ENCODE measurements at regions not wholly inside any gene's neighbourhood (a gene's known extent, or its start where the extent isn't known, plus 50 kb on each side); places are given as distances from the start of the nearest gene placed in this dataset.
"Not testable (repeated sequence)": the region's sequence is repeated elsewhere in the genome, so short reads cannot be mapped to it uniquely, and the experiment has no call there.

DNA sequence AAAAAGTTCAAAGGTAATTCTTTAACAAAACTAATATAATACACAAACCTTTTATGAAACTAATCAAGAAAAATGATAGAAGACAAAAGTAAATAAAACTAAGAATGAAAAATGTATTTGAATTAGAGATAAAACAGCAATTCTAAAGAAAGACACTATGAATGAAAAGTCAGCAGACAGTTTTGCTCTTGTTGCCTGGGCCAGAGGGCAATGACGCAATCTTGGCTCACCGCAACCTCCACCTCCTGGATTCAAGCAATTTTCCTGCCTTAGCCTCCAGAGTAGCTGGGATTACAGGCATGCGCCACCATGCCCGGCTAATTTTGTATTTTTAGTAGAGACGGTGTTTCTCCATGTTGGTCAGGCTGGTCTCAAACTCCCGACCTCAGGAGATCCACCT is 959.8 kb downstream of the TTLL7 start:
- H3K9me3 Mint-ChIP-seq; DNase-seq; H3K27me3 Mint-ChIP-seq (ENCODE audit: low read depth); H3K27ac Mint-ChIP-seq; H3K36me3 Mint-ChIP-seq (ENCODE audit: low read depth); intact Hi-C loops (cut with micrococcal nuclease); CTCF ChIA-PET; H3K4me3 Mint-ChIP-seq; H3K4me1 Mint-ChIP-seq (ENCODE audit: low read depth): not testable (repeated sequence)

DNA sequence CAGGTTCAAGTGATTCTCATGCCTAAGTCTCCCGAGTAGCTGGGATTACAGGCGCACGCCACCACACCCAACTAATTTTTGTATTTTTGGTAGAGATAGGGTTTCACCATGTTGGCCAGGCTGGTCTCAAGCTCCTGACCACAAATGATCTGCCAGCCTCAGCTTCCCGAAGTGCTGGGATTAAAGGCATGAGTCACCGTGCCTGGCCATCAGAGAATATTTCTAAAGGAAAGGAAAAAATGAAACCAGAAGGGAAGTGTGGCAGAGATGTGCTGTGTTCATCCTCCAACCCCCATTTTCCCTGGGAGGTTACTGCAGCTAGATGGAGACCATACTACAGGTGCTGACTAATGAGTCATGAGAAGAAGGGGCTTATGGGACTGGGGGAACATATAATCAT is 964.1 kb downstream of the TTLL7 start:
- DNase-seq: no peak
- intact Hi-C loops (cut with micrococcal nuclease): no loop called here
- CTCF ChIA-PET: no interaction called here
- H3K27ac Mint-ChIP-seq: no peak overlapping the region
- no peaks in the 10 kb centered on the region for H3K27me3 Mint-ChIP-seq (ENCODE audit: low read depth)
- H3K9me3 Mint-ChIP-seq: peaks cover 2% of the 10 kb centered on the region
- no peaks in the 10 kb centered on the region for H3K4me1 Mint-ChIP-seq (ENCODE audit: low read depth)
- H3K36me3 Mint-ChIP-seq (ENCODE audit: low read depth): no peaks in the 10 kb centered on the region
- no peak overlapping the region for H3K4me3 Mint-ChIP-seq

DNA sequence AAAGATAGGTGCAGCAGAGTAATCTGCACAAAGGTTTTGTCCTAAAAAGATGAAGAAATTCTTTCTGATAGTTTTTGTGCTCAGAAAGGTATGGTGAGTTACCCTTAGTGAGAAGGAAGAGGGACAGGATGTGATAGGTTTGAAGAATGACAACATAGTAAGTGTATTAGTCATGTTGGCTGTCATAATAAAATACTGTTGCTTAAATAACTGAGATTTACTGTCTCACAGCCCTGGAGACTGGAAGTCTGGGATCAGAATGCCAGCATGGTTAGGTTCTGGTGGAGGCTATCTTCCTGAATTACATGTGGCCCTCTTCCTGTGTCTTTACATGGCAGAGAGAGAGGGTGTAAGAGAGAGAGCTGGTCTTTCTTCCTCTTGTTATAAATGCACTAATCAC is 965.2 kb downstream of the TTLL7 start:
- H3K27ac Mint-ChIP-seq: no peak overlapping the region
- DNase-seq: no peak
- no peak overlapping the region for H3K4me3 Mint-ChIP-seq
- CTCF ChIA-PET: no interaction called here
- no peaks in the 10 kb centered on the region for H3K36me3 Mint-ChIP-seq (ENCODE audit: low read depth)
- intact Hi-C loops (cut with micrococcal nuclease): no loop called here
- peaks cover 2% of the 10 kb centered on the region for H3K9me3 Mint-ChIP-seq
- H3K27me3 Mint-ChIP-seq (ENCODE audit: low read depth): no peaks in the 10 kb centered on the region
- H3K4me1 Mint-ChIP-seq (ENCODE audit: low read depth): no peaks in the 10 kb centered on the region

DNA sequence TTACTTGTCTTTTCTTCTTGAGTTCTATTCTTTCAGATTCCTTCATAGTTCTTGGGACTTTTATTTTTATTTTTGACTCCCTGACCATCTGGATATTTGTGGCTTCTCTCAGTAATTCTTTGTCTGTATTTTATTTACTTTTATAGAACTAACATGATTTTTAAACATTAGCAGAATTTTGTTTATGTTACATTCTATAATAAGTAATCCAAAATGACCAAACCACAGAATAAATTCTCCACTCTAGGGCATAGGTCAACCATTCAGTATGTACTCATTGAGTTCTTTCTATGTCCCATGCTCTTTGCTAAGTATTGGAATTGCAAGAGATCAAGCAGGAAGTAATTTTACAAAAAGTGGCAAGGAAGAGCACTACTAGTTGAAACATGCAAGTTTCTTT is 969.0 kb downstream of the TTLL7 start:
- peaks cover 2% of the 10 kb centered on the region for H3K9me3 Mint-ChIP-seq
- H3K4me1 Mint-ChIP-seq (ENCODE audit: low read depth): no peaks in the 10 kb centered on the region
- DNase-seq: no peak
- H3K36me3 Mint-ChIP-seq (ENCODE audit: low read depth): no peaks in the 10 kb centered on the region
- intact Hi-C loops (cut with micrococcal nuclease): no loop called here
- CTCF ChIA-PET: no interaction called here
- peaks cover 2% of the 10 kb centered on the region for H3K27me3 Mint-ChIP-seq (ENCODE audit: low read depth)
- H3K27ac Mint-ChIP-seq: no peak overlapping the region
- H3K4me3 Mint-ChIP-seq: no peak overlapping the region

DNA sequence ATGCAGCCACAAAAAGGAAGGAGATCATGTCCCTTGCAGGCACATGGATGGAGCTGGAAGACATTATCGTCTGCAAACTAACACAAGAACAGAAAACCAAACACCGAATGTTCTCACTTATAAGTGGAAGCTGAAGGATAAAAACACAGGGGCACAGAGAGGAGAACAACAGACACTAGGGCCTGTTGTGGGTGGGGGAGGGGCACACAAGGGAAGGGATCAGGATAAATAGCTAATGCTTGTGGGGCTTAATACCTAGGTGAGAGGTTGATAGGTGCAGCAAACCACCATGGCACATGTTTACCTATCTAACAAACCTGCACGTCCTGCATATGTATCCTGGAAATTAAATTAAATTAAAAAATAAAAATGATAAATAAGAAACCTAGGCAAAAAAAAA is 969.9 kb downstream of the TTLL7 start:
- Mint-ChIP-seq H3K27me3 (ENCODE audit: low read depth) (peaks cover 2% of the 10 kb centered on the region), H3K4me3 (no peak overlapping the region), H3K9me3 (peaks cover 2% of the 10 kb centered on the region), H3K4me1 (ENCODE audit: low read depth) (no peaks in the 10 kb centered on the region), H3K27ac (no peak overlapping the region), H3K36me3 (ENCODE audit: low read depth) (no peaks in the 10 kb centered on the region)
- no peak for DNase-seq
- intact Hi-C loops (cut with micrococcal nuclease): no loop called here
- CTCF ChIA-PET: no interaction called here

DNA sequence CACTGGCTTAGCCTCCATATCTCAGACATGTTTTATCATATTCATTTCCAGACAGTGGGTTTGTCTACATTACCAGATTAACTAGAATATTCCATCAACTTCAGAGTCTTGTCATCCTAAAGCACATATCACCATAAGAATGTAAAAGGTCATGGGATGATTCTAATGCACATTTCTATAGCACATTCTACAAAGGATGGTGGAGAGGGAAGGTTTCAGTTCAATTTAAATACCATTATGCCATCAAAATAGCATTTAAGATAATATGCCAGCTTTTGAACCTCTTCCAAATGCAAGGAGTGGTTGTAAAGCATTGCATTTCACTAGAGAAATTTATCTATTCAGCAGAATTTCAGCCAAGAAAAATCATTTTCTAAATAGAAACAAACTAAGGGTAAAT is 970.5 kb downstream of the TTLL7 start:
- H3K36me3 Mint-ChIP-seq (ENCODE audit: low read depth): no peaks in the 10 kb centered on the region
- CTCF ChIA-PET: no interaction called here
- no peak overlapping the region for H3K4me3 Mint-ChIP-seq
- peaks cover 2% of the 10 kb centered on the region for H3K27me3 Mint-ChIP-seq (ENCODE audit: low read depth)
- no peaks in the 10 kb centered on the region for H3K4me1 Mint-ChIP-seq (ENCODE audit: low read depth)
- H3K27ac Mint-ChIP-seq: no peak overlapping the region
- peaks cover 2% of the 10 kb centered on the region for H3K9me3 Mint-ChIP-seq
- intact Hi-C loops (cut with micrococcal nuclease): no loop called here
- DNase-seq: no peak

DNA sequence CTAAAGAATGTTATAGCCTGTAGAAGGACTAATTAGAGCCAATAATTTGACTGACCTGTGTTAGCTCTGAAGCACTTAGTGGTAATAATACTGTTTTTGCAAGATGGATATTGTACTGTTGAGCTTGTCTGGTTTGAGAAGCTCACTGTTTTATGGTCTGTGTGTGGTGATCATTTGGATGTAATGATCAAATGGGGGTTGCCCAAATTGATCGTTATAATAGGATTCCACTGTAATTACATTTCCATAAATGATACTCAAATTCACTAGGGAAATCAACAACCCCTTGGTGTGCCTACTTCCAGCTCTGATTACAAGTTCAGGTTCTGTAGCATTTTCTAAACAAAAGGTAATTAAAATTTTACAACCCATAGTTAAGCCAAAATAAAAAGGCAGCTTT is 971.4 kb downstream of the TTLL7 start:
- Mint-ChIP-seq H3K27me3 (ENCODE audit: low read depth) (peaks cover 2% of the 10 kb centered on the region), H3K36me3 (ENCODE audit: low read depth) (no peaks in the 10 kb centered on the region), H3K9me3 (peaks cover 2% of the 10 kb centered on the region), H3K27ac (no peak overlapping the region), H3K4me1 (ENCODE audit: low read depth) (no peaks in the 10 kb centered on the region), H3K4me3 (no peak overlapping the region)
- CTCF ChIA-PET: no interaction called here
- DNase-seq: no peak
- intact Hi-C loops (cut with micrococcal nuclease): no loop called here

DNA sequence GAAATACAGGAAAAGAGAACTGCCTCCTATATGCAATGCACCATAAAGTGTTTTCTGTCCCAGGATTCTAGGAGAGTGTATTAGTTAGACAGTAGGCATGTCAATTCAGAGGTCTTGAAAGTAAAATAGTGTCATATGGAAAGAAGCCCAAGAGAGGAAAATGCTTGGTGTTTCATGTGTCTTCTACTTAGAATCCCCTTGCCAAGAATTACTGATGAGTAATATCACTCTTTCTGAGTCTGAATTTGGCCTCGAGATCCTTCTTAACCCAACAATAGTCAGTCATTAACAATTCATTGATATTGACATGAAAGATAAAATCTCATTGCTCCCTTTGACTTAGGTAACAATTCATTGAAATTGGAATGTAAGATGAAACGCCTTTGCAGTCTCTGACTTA is 972.2 kb downstream of the TTLL7 start:
- intact Hi-C loops (cut with micrococcal nuclease): no loop called here
- peaks cover 2% of the 10 kb centered on the region for H3K9me3 Mint-ChIP-seq
- no peak overlapping the region for H3K4me3 Mint-ChIP-seq
- no peak for DNase-seq
- H3K27ac Mint-ChIP-seq: no peak overlapping the region
- CTCF ChIA-PET: no interaction called here
- H3K4me1 Mint-ChIP-seq (ENCODE audit: low read depth): no peaks in the 10 kb centered on the region
- no peaks in the 10 kb centered on the region for H3K36me3 Mint-ChIP-seq (ENCODE audit: low read depth)
- peaks cover 2% of the 10 kb centered on the region for H3K27me3 Mint-ChIP-seq (ENCODE audit: low read depth)

DNA sequence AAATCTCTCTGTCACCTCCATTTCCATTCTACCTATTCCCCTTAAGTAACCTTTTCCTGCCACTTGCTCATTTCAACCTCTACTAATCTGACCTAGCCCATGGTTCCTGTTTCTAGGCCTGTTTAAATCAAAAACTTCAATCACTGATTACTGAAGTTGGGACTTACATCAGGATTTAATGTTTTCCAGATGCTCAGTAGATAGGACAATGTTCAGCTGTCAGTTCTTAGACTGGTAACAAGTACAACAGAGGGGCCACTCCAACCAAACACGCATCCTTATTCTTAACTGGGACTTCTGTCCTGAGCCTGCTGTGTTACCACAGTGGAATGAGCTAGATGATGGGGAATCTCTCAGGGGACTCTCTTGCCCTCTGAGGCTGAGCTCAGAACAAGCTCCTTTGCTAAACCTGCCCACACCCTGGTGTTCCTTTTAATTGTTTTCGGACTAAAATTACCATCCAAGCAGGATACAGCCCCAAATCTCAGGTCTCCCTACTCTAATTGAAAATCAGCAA is 974.6 kb downstream of the TTLL7 start:
- H3K4me1 Mint-ChIP-seq (ENCODE audit: low read depth): no peaks in the 10 kb centered on the region
- CTCF ChIA-PET: no interaction called here
- no peak overlapping the region for H3K4me3 Mint-ChIP-seq
- H3K36me3 Mint-ChIP-seq (ENCODE audit: low read depth): no peaks in the 10 kb centered on the region
- H3K27ac Mint-ChIP-seq: no peak overlapping the region
- intact Hi-C loops (cut with micrococcal nuclease): no loop called here
- peaks cover 6% of the 10 kb centered on the region for H3K9me3 Mint-ChIP-seq
- DNase-seq: no peak
- H3K27me3 Mint-ChIP-seq (ENCODE audit: low read depth): peaks cover 2% of the 10 kb centered on the region

DNA sequence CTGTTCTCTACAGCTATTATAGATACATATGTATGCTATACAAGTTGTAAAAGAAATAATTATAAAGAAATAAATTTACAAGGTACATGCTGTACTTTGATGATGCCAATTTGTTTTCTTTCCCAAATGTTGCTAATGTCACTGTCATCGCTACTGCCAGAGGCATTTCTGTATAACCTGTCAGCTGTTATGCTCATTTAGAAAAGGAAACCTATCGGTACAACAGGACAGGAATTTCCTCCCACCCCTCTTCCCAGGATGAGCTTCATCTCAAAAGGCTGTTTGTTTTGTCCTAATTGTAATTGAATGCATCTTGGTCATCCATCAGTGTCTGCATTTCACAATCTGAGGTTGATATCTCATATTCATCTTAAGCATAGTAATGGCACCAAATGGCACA is 975.7 kb downstream of the TTLL7 start:
- H3K36me3 Mint-ChIP-seq (ENCODE audit: low read depth): no peaks in the 10 kb centered on the region
- peaks cover 6% of the 10 kb centered on the region for H3K9me3 Mint-ChIP-seq
- CTCF ChIA-PET: no interaction called here
- intact Hi-C loops (cut with micrococcal nuclease): no loop called here
- H3K27ac Mint-ChIP-seq: no peak overlapping the region
- DNase-seq: no peak
- peaks cover 2% of the 10 kb centered on the region for H3K27me3 Mint-ChIP-seq (ENCODE audit: low read depth)
- no peak overlapping the region for H3K4me3 Mint-ChIP-seq
- no peaks in the 10 kb centered on the region for H3K4me1 Mint-ChIP-seq (ENCODE audit: low read depth)

DNA sequence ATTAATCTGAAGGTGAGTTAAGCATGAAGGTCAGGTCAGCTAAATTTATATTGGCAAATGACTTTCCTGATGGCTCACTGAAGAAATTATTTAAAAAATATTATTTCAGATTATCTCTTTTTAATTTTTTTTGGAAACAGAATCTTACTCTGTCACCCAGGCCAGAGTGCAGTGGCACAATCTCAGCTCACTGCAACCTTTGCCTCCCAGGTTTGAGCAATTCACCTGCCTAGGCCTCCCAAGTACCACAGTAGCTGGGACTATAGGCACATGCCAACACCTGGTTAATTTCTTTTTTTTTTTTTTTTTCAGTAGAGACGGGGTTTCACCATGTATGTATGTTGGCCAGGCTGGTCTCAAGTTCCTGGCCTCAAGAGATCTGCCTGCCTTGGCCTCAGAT is 976.7 kb downstream of the TTLL7 start:
- Mint-ChIP-seq H3K4me3 (no peak overlapping the region), H3K9me3 (peaks cover 6% of the 10 kb centered on the region), H3K27me3 (ENCODE audit: low read depth) (peaks cover 2% of the 10 kb centered on the region), H3K4me1 (ENCODE audit: low read depth) (no peaks in the 10 kb centered on the region), H3K36me3 (ENCODE audit: low read depth) (no peaks in the 10 kb centered on the region), H3K27ac (no peak overlapping the region)
- CTCF ChIA-PET: no interaction called here
- DNase-seq: no peak
- intact Hi-C loops (cut with micrococcal nuclease): no loop called here

DNA sequence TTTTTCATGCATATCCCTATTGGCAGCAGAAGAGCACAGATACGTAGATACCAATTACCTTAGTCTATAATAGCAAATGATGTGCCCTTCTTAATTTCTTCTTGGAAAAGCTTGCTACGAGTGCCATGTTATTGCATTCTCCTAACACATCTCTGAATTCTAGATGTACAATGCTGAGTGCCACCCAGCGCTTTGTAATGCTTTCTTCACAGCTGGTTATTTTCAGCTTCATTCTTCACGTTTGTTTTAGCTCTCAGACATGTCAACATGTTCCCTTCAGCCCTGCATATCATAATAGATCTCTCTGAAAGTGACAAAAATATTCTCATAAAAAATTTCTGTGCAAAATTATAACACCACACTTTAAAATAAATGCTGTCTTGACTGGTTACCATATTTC is 981.2 kb downstream of the TTLL7 start:
- no peaks in the 10 kb centered on the region for H3K4me1 Mint-ChIP-seq (ENCODE audit: low read depth)
- CTCF ChIA-PET: no interaction called here
- H3K27ac Mint-ChIP-seq: no peak overlapping the region
- no peaks in the 10 kb centered on the region for H3K27me3 Mint-ChIP-seq (ENCODE audit: low read depth)
- no peak for DNase-seq
- no peaks in the 10 kb centered on the region for H3K36me3 Mint-ChIP-seq (ENCODE audit: low read depth)
- intact Hi-C loops (cut with micrococcal nuclease): no loop called here
- H3K4me3 Mint-ChIP-seq: no peak overlapping the region
- peaks cover 6% of the 10 kb centered on the region for H3K9me3 Mint-ChIP-seq

DNA sequence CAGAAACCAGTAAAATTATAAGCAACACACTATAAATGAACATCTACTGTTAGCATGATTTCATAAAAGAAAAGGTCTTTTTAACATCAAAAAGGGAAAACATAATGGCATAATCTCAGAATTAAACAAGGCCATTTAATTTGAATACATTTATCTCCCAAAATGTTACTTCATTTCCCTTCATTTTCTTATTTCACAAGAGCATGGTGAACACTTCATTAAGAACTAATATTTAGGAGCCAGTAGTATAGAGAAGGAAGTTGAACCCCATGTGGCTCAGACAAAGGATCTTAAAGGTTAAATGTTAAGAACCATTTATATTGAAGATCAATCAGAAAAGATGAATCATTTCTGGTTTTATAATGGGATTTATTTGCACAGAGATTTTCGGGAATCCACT is 981.7 kb downstream of the TTLL7 start:
- no peaks in the 10 kb centered on the region for H3K36me3 Mint-ChIP-seq (ENCODE audit: low read depth)
- intact Hi-C loops (cut with micrococcal nuclease): no loop called here
- H3K27ac Mint-ChIP-seq: no peak overlapping the region
- H3K4me1 Mint-ChIP-seq (ENCODE audit: low read depth): no peaks in the 10 kb centered on the region
- peaks cover 6% of the 10 kb centered on the region for H3K9me3 Mint-ChIP-seq
- no peak for DNase-seq
- no peaks in the 10 kb centered on the region for H3K27me3 Mint-ChIP-seq (ENCODE audit: low read depth)
- H3K4me3 Mint-ChIP-seq: no peak overlapping the region
- CTCF ChIA-PET: no interaction called here

DNA sequence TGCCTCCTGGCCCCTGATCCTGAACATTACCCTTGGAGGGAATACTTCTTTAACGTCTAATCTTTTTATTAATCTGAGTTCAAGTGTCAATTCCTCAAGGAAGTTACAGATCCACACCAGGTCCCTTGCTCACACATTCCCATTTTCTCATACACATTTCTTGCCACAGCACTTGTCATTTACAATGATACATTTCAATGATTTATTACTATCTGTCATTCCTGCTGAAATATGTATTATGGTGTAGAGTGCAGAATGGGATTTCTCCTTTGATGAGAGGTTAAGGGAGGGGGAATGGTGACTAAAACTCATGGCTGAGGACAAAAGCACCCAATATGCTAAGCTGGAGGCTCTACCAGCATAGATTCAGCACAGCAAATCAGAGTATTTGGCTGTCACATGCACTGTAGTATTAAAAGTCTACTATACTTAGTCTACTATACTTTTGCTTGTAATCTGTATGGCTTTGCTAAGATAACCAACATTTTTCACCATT is 982.5 kb downstream of the TTLL7 start:
- no peaks in the 10 kb centered on the region for H3K36me3 Mint-ChIP-seq (ENCODE audit: low read depth)

More for the DNA sequence above, 982.5 kb downstream of the TTLL7 start:
- H3K4me1 Mint-ChIP-seq (ENCODE audit: low read depth): no peaks in the 10 kb centered on the region
- intact Hi-C loops (cut with micrococcal nuclease): no loop called here
- no peak overlapping the region for H3K27ac Mint-ChIP-seq
- peaks cover 3% of the 10 kb centered on the region for H3K27me3 Mint-ChIP-seq (ENCODE audit: low read depth)
- no peak overlapping the region for H3K4me3 Mint-ChIP-seq
- DNase-seq: no peak
- CTCF ChIA-PET: no interaction called here
- H3K9me3 Mint-ChIP-seq: peaks cover 6% of the 10 kb centered on the region
